Endothelial cell of umbilical vein (primary cell): ENCODE measurements at regions not wholly inside any gene's neighbourhood (a gene's known extent, or its start where the extent isn't known, plus 50 kb on each side); places are given as distances from the start of the nearest gene placed in this dataset.

ENCODE experiments used
- BruUV-seq: library from RNA; stranded (reverse); fragments of 400-500 nt; replicated peaks from 2 replicates; lab custom pipeline; 2021; lab: Mats Ljungman, UMichigan
- CTCF ChIA-PET: fragments of 300-600, 350-600 bp; sonication (Branson Sonifier 250); formaldehyde crosslinking; loops from one replicate; lab custom pipeline; 2021; ENCODE audit warnings: antibody characterized with exemption, inconsistent platforms; lab: Charles Lee
- POLR2A ChIA-PET: fragments of 300-600, 350-600 bp; sonication (Branson Sonifier 250); formaldehyde crosslinking; loops from one replicate; lab custom pipeline; 2021; ENCODE audit warnings: antibody characterized with exemption, inconsistent platforms; lab: Charles Lee
- DNase-seq: peaks from one replicate; pipeline ENCODE4 v3.0.0-alpha.2; 2011; ENCODE audit warnings: low read depth, low spot score
- FAIRE-seq: peaks from 2 replicates; lab custom pipeline; 2011; peaks lifted over from hg19 to GRCh38; lab: Jason Lieb, UNC
- H2AFZ ChIP-seq: 2 replicates; pipeline ENCODE4 v1.6.0; 2012; ENCODE audit warnings: low read depth, low read length, control low read depth, inconsistent platforms
- H3K27ac ChIP-seq: 2 replicates; pipeline ENCODE4 v1.5.1; 2011; ENCODE audit warnings: low read depth, mild to moderate bottlenecking, control low read depth, low read length, moderate library complexity; ENCODE audit not compliant: insufficient read depth
- H3K27me3 ChIP-seq, 2 experiments: 2 replicates each; pipeline versions ENCODE4 v1.6.0 to v1.6.1; 2011; ENCODE audit warnings: low read length in 2 of 2, mixed read lengths in 1 of 2; ENCODE audit not compliant: control insufficient read depth in 2 of 2, insufficient read depth in 2 of 2
- H3K36me3 ChIP-seq, 2 experiments: 2 replicates in 1 of 2; 3 replicates in 1 of 2; pipeline ENCODE4 v1.5.1; 2011; ENCODE audit warnings: low read length in 2 of 2, mild to moderate bottlenecking in 1 of 2, moderate library complexity in 1 of 2; ENCODE audit not compliant: control insufficient read depth in 2 of 2, insufficient read depth in 2 of 2; ENCODE audit errors: extremely low read depth in 1 of 2
- H3K4me1 ChIP-seq: 3 replicates; pipeline ENCODE4 v1.5.1; 2011; ENCODE audit warnings: mild to moderate bottlenecking, low read length; ENCODE audit not compliant: control insufficient read depth, insufficient read depth; ENCODE audit errors: extremely low read depth
- H3K4me2 ChIP-seq: 2 replicates; pipeline ENCODE4 v1.6.1; 2011; ENCODE audit warnings: low read length, control low read depth, mixed read lengths; ENCODE audit not compliant: insufficient read depth
- H3K4me3 ChIP-seq, 3 experiments: fragments of 200-600 bp in 1 of 3; sonication (generic), shearing (Covaris generic) in 1 of 3; replicated peaks in 1 of 3; 2 replicates each; pipeline ENCODE4 v1.5.1; 2011 to 2016; ENCODE audit warnings: control low read depth in 3 of 3, low read length in 3 of 3, mild to moderate bottlenecking in 2 of 3, inconsistent platforms in 1 of 3, low read depth in 1 of 3, moderate library complexity in 1 of 3; ENCODE audit not compliant: insufficient read depth in 1 of 3
- H3K79me2 ChIP-seq: 2 replicates; pipeline ENCODE4 v1.6.0; 2012; ENCODE audit warnings: low read length, inconsistent platforms; ENCODE audit not compliant: control insufficient read depth, insufficient read depth
- H3K9ac ChIP-seq: replicated peaks from 2 replicates; pipeline ENCODE3; 2011; ENCODE audit warnings: low read length, control low read depth; ENCODE audit not compliant: insufficient read depth; ENCODE audit errors: extremely low read depth
- H3K9me1 ChIP-seq: replicated peaks from 3 replicates; pipeline ENCODE4 v1.6.0; 2011; ENCODE audit warnings: mild to moderate bottlenecking, low read length; ENCODE audit not compliant: control insufficient read depth, insufficient read depth; ENCODE audit errors: extremely low read depth
- H3K9me3 ChIP-seq: replicated peaks from 2 replicates; pipeline ENCODE4 v1.5.1; 2012; ENCODE audit warnings: low read length, inconsistent platforms; ENCODE audit not compliant: control insufficient read depth, insufficient read depth
- H4K20me1 ChIP-seq: replicated peaks from 2 replicates; pipeline ENCODE3; 2011; ENCODE audit warnings: mild to moderate bottlenecking, low read length; ENCODE audit not compliant: control insufficient read depth, insufficient read depth; ENCODE audit errors: extremely low read depth
- CTCF ChIP-seq, 2 donors: IDR thresholded peaks; 1 replicate in 1 of 2; 2 replicates in 1 of 2; pipeline ENCODE4 v1.5.1; 2011; ENCODE audit warnings: low read length in 2 of 2, mild to moderate bottlenecking in 2 of 2, moderate library complexity in 2 of 2, control low read depth in 1 of 2, inconsistent platforms in 1 of 2, low read depth in 1 of 2; ENCODE audit not compliant: insufficient read depth in 1 of 2; ENCODE audit errors: extremely low read depth in 1 of 2
- EZH2 ChIP-seq: IDR thresholded peaks from 2 replicates; pipeline ENCODE4 v1.6.1; 2012; ENCODE audit warnings: borderline replicate concordance, low read depth, mild to moderate bottlenecking, moderate library complexity, low read length, inconsistent platforms; ENCODE audit not compliant: severe bottlenecking
- FOS ChIP-seq: IDR thresholded peaks from 2 replicates; pipeline ENCODE4 v1.6.1; 2011; ENCODE audit warnings: mild to moderate bottlenecking, low read length, moderate library complexity, borderline replicate concordance; ENCODE audit not compliant: insufficient read depth
- GATA2 ChIP-seq: IDR thresholded peaks from 2 replicates; pipeline ENCODE4 v1.7.0; 2011; ENCODE audit warnings: low read depth, mild to moderate bottlenecking, moderate library complexity, mixed read lengths, low read length; ENCODE audit not compliant: insufficient read length, insufficient read depth
- JUN ChIP-seq: IDR thresholded peaks from 2 replicates; pipeline ENCODE4 v1.6.1; 2011; ENCODE audit warnings: borderline replicate concordance, low read depth; ENCODE audit not compliant: insufficient read length, insufficient read depth
- MAX ChIP-seq: IDR thresholded peaks from 2 replicates; pipeline ENCODE4 v1.6.1; 2011; ENCODE audit not compliant: insufficient read depth, insufficient read length
- MYC ChIP-seq: IDR thresholded peaks from one replicate; pipeline ENCODE4 v1.6.1; 2011; ENCODE audit warnings: mild to moderate bottlenecking, low read depth, low read length
- POLR2A ChIP-seq: IDR thresholded peaks from 2 replicates; pipeline ENCODE4 v1.6.1; 2012; ENCODE audit warnings: low read depth, mild to moderate bottlenecking, control low read depth, low read length
- POLR2AphosphoS5 ChIP-seq: IDR thresholded peaks from 2 replicates; pipeline ENCODE4 v1.6.1; 2012; ENCODE audit warnings: low read depth, mild to moderate bottlenecking, control low read depth, low read length, moderate library complexity; ENCODE audit not compliant: insufficient read depth
- dilution Hi-C: fragments of 300-500 bp; cut with MboI; formaldehyde crosslinking; loops from one replicate; pipeline ENCODE4 v1.15.0; 2019; ENCODE audit warnings: low sequenced_read_pairs; ENCODE audit not compliant: extremely low pct_ligation_motif_present
- intact Hi-C: fragments of 100-400 bp; cut with micrococcal nuclease; formaldehyde crosslinking; loops from one replicate; pipeline ENCODE4 v1.10.0; 2022

- no peaks in the 10 kb centered on the region for H3K9me3 ChIP-seq
- FAIRE-seq: no peak
- no TSS peak for BruUV-seq
These were observed 190.7 kb upstream of the CLNK start for GRCh38 chr4:10875144-10875799.

More at GRCh38 chr4:10875144-10875799, 190.7 kb upstream of the CLNK start:
- no peak overlapping the region for H3K4me2 ChIP-seq
- no peaks in the 10 kb centered on the region for H3K79me2 ChIP-seq
- H3K27ac ChIP-seq: no peak overlapping the region
- no peaks in the 10 kb centered on the region for H4K20me1 ChIP-seq
- no peaks in the 10 kb centered on the region for H3K4me1 ChIP-seq
- intact Hi-C loops (no loop called here), dilution Hi-C loops (no loop called here)
- H2AFZ ChIP-seq: no peak overlapping the region
- no peak overlapping the region for H3K4me3 ChIP-seq
- no peak overlapping the region for H3K9ac ChIP-seq
- H3K27me3 ChIP-seq: no peaks in the 10 kb centered on the region
- no peaks in the 10 kb centered on the region for H3K36me3 ChIP-seq
- TF ChIP-seq FOS: no peak
- no peak for TF ChIP-seq MYC
- TF ChIP-seq POLR2A: no peak
- no peak for TF ChIP-seq EZH2
- TF ChIP-seq MAX: no peak
- no peak for TF ChIP-seq JUN
- no peak for TF ChIP-seq GATA2
- no peak for TF ChIP-seq POLR2AphosphoS5
- no peak for TF ChIP-seq CTCF (IDR thresholded peaks at IDR 0.05; ENCODE audit: extremely low read depth in 1 of 2, insufficient read depth in 1 of 2, low read depth in 1 of 2, low read length in 2 of 2)
- CTCF ChIA-PET: no interaction called here
- H3K9me1 ChIP-seq: no peaks in the 10 kb centered on the region
- POLR2A ChIA-PET: no interaction called here
- DNase-seq: no peak
